ENCODE measurements at regions not wholly inside any gene's neighbourhood (a gene's known extent, or its start where the extent isn't known, plus 50 kb on each side); places are given as distances from the start of the nearest gene placed in this dataset.

DNA sequence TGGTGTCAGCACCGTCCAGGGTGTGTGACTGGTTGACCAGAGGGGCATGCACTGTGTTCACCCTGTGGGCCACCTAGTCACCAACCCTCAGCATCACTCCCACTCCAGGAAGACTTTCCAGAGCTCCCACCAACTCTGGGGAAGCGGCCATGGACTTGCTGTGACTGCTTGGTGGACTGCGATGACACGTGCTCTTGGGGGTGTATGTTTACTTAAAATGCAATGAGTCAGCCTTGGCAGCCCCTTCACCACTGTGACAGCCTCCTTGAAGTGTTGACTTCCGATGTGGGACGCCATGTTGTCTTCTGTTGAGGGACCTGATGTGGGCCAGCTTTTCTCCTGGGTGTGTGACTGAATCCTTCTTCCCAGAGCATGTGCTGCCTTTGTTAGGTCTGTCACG, 151.1 kb upstream of the RTL1 start:
- no peaks in the 10 kb centered on the region for H3K9me2 ChIP-seq (ENCODE audit: insufficient read depth, low read length)
- H3K27ac ChIP-seq (ENCODE audit: low read length), result no peak overlapping the region
- no peaks in the 10 kb centered on the region for H3K79me2 ChIP-seq (replicated peaks; ENCODE audit: insufficient read depth, low read length)
- peaks cover 3% of the 10 kb centered on the region for H3K9me3 ChIP-seq (ENCODE audit: low read length)
- no peak overlapping the region for H3K4me2 ChIP-seq (ENCODE audit: low read length)
- H3K4me3 ChIP-seq (ENCODE audit: low read length), result no peak overlapping the region
- no peaks in the 10 kb centered on the region for H3K27me3 ChIP-seq (ENCODE audit: insufficient read depth, low read depth, low read length)
- TF ChIP-seq, protein P1, sequence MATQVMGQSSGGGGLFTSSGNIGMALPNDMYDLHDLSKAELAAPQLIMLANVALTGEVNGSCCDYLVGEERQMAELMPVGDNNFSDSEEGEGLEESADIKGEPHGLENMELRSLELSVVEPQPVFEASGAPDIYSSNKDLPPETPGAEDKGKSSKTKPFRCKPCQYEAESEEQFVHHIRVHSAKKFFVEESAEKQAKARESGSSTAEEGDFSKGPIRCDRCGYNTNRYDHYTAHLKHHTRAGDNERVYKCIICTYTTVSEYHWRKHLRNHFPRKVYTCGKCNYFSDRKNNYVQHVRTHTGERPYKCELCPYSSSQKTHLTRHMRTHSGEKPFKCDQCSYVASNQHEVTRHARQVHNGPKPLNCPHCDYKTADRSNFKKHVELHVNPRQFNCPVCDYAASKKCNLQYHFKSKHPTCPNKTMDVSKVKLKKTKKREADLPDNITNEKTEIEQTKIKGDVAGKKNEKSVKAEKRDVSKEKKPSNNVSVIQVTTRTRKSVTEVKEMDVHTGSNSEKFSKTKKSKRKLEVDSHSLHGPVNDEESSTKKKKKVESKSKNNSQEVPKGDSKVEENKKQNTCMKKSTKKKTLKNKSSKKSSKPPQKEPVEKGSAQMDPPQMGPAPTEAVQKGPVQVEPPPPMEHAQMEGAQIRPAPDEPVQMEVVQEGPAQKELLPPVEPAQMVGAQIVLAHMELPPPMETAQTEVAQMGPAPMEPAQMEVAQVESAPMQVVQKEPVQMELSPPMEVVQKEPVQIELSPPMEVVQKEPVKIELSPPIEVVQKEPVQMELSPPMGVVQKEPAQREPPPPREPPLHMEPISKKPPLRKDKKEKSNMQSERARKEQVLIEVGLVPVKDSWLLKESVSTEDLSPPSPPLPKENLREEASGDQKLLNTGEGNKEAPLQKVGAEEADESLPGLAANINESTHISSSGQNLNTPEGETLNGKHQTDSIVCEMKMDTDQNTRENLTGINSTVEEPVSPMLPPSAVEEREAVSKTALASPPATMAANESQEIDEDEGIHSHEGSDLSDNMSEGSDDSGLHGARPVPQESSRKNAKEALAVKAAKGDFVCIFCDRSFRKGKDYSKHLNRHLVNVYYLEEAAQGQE (IDR thresholded peaks at IDR 0.05; ENCODE audit: borderline replicate concordance), result no peak
- TF ChIP-seq SMC3 (conservative IDR thresholded peaks at IDR 0.05; ENCODE audit: poor library complexity) (no peak), EP300 (conservative IDR thresholded peaks at IDR 0.05; ENCODE audit: poor library complexity, severe bottlenecking) (no peak), POLR2AphosphoS5 (IDR thresholded peaks at IDR 0.05) (no peak), MXI1 (conservative IDR thresholded peaks at IDR 0.05; ENCODE audit: poor library complexity, severe bottlenecking) (no peak), TAF1 (IDR thresholded peaks at IDR 0.05; ENCODE audit: low read depth) (no peak), RAD21 (conservative IDR thresholded peaks at IDR 0.05) (no peak), EZH2 (IDR thresholded peaks at IDR 0.05; ENCODE audit: borderline replicate concordance, insufficient read depth, low read length, poor library complexity, severe bottlenecking) (no peak)
- TF ChIP-seq, protein P2, sequence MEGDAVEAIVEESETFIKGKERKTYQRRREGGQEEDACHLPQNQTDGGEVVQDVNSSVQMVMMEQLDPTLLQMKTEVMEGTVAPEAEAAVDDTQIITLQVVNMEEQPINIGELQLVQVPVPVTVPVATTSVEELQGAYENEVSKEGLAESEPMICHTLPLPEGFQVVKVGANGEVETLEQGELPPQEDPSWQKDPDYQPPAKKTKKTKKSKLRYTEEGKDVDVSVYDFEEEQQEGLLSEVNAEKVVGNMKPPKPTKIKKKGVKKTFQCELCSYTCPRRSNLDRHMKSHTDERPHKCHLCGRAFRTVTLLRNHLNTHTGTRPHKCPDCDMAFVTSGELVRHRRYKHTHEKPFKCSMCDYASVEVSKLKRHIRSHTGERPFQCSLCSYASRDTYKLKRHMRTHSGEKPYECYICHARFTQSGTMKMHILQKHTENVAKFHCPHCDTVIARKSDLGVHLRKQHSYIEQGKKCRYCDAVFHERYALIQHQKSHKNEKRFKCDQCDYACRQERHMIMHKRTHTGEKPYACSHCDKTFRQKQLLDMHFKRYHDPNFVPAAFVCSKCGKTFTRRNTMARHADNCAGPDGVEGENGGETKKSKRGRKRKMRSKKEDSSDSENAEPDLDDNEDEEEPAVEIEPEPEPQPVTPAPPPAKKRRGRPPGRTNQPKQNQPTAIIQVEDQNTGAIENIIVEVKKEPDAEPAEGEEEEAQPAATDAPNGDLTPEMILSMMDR (IDR thresholded peaks at IDR 0.05; ENCODE audit: poor library complexity, severe bottlenecking), result no peak
- no peak overlapping the region for H3K9ac ChIP-seq (ENCODE audit: low read length)
- H2AFZ ChIP-seq (ENCODE audit: low read depth, low read length), result no peak overlapping the region
- H3K36me3 ChIP-seq (ENCODE audit: insufficient read depth, low read length), result no peaks in the 10 kb centered on the region
- no peaks in the 10 kb centered on the region for H3F3A ChIP-seq (ENCODE audit: insufficient read depth, low read length, poor library complexity, severe bottlenecking)
- no peaks in the 10 kb centered on the region for H4K20me1 ChIP-seq (ENCODE audit: insufficient read depth)

DNA sequence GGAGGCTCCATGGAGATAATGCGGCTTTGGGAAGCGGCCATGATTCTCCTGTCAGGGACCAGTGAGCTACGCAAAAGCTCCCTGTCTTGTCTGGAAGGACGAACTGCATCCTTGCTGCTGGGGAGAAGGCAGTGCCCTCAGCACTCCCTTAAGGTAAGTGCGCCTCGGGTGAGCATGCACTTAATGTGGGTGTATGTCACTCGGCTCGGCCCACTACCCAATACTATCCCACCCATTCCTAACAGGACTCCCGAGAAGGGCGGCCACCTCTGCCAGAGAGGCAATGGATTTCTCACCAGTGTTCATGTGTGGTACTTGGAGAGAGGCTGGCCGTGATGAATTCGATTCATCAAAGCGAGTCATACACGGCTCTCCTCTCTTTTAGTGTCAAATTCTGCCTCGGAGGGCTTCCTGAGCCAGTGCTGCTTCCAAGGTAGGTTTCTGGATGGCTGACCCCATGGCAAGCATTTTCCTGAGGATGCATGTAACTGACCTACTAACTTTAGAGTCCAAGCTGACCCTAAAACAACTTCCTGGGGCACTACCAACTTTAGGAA, 151.7 kb upstream of the RTL1 start:
- Histone ChIP-seq H3K4me2 (ENCODE audit: low read length) (no peak overlapping the region), H3K9me3 (ENCODE audit: low read length) (peaks cover 3% of the 10 kb centered on the region)

More for the DNA sequence above, 151.7 kb upstream of the RTL1 start:
- H3K79me2 ChIP-seq (replicated peaks; ENCODE audit: insufficient read depth, low read length), result no peaks in the 10 kb centered on the region
- no peak overlapping the region for H3K9ac ChIP-seq (ENCODE audit: low read length)
- H3K27me3 ChIP-seq (ENCODE audit: insufficient read depth, low read depth, low read length), result no peaks in the 10 kb centered on the region
- H3K36me3 ChIP-seq (ENCODE audit: insufficient read depth, low read length), result no peaks in the 10 kb centered on the region
- no peak overlapping the region for H3K4me3 ChIP-seq (ENCODE audit: low read length)
- no peak overlapping the region for H2AFZ ChIP-seq (ENCODE audit: low read depth, low read length)
- H3K9me2 ChIP-seq (ENCODE audit: insufficient read depth, low read length), result no peaks in the 10 kb centered on the region
- H4K20me1 ChIP-seq (ENCODE audit: insufficient read depth), result no peaks in the 10 kb centered on the region
- no peak overlapping the region for H3K27ac ChIP-seq (ENCODE audit: low read length)
- TF ChIP-seq, protein P2 (IDR thresholded peaks at IDR 0.05; ENCODE audit: poor library complexity, severe bottlenecking), result no peak
- TF ChIP-seq, protein P1 (IDR thresholded peaks at IDR 0.05; ENCODE audit: borderline replicate concordance), result no peak
- TF ChIP-seq MXI1 (conservative IDR thresholded peaks at IDR 0.05; ENCODE audit: poor library complexity, severe bottlenecking) (no peak), EZH2 (IDR thresholded peaks at IDR 0.05; ENCODE audit: borderline replicate concordance, insufficient read depth, low read length, poor library complexity, severe bottlenecking) (no peak), TAF1 (IDR thresholded peaks at IDR 0.05; ENCODE audit: low read depth) (no peak), RAD21 (conservative IDR thresholded peaks at IDR 0.05) (no peak), POLR2AphosphoS5 (IDR thresholded peaks at IDR 0.05) (no peak)
- H3F3A ChIP-seq (ENCODE audit: insufficient read depth, low read length, poor library complexity, severe bottlenecking), result no peaks in the 10 kb centered on the region

All from neural cell (in vitro differentiated cells).